K562 (cell line): ENCODE measurements at regions not wholly inside any gene's neighbourhood (a gene's known extent, or its start where the extent isn't known, plus 50 kb on each side); places are given as distances from the start of the nearest gene placed in this dataset.

Experiments
- ATAC-seq: fragments of 200-7000 bp; cut with Tn5 transposase; 3 replicates; pipeline ENCODE4 v1.9.1; 2020; ENCODE audit warnings: moderate library complexity
- BruUV-seq: library from RNA; stranded (reverse); fragments of 400-500 nt; replicated peaks from 2 replicates; lab custom pipeline; 2021; lab: Mats Ljungman, UMichigan
- CTCF ChIA-PET: fragments of 300-600 bp; formaldehyde crosslinking; extraction: SDS; loops from one replicate; lab custom pipeline; 2021; ENCODE audit warnings: low intra/inter-chr PET ratio; lab: Yijun Ruan, JAX
- POLR2A ChIA-PET: fragments of 300-600, 350-650 bp; sonication (Branson Sonifier 250); formaldehyde crosslinking; extraction: SDS; loops from one replicate; lab custom pipeline; 2021; ENCODE audit warnings: antibody characterized with exemption, inconsistent platforms; lab: Yijun Ruan, JAX
- DNase-seq, 4 experiments: peaks; one replicate each; pipeline versions ENCODE4 v3.0.0 to v3.0.0-alpha.2; 2011 to 2018; ENCODE audit warnings: low spot score in 3 of 4, mixed read lengths in 3 of 4; ENCODE audit errors: extremely low read depth in 1 of 4
- FAIRE-seq: peaks from 2 replicates; lab custom pipeline; 2011; peaks lifted over from hg19 to GRCh38; lab: Jason Lieb, UNC
- H2AFZ ChIP-seq: 2 replicates; pipeline ENCODE4 v1.6.0; 2011; ENCODE audit warnings: low read depth, low read length, control low read depth, inconsistent platforms
- H3K27ac ChIP-seq: fragments of 200-600 bp; 3 replicates; pipeline ENCODE4 v1.8.0; 2011; ENCODE audit warnings: low read depth, mild to moderate bottlenecking, control low read depth, inconsistent platforms, low read length, moderate library complexity, mixed read lengths; ENCODE audit errors: extremely low read depth
- H3K27me3 ChIP-seq, 2 experiments: fragments of 300-600 bp in 1 of 2; 2 replicates in 1 of 2; 3 replicates in 1 of 2; pipeline versions ENCODE4 v1.6.0 to v1.8.0; 2011; ENCODE audit warnings: inconsistent platforms in 2 of 2, low read length in 2 of 2, mild to moderate bottlenecking in 1 of 2, mixed read lengths in 1 of 2, moderate library complexity in 1 of 2; ENCODE audit not compliant: control insufficient read depth in 2 of 2, insufficient read depth in 2 of 2
- H3K36me3 ChIP-seq: fragments of 300-600 bp; 3 replicates; pipeline ENCODE4 v1.8.0; 2011; ENCODE audit warnings: mild to moderate bottlenecking, low read length, inconsistent platforms; ENCODE audit not compliant: control insufficient read depth, insufficient read depth
- H3K4me1 ChIP-seq, 2 experiments: fragments of 200-600 bp in 1 of 2; replicated peaks in 1 of 2; 2 replicates in 1 of 2; 3 replicates in 1 of 2; pipeline versions ENCODE4 v1.5.1 to v1.8.0; 2011; ENCODE audit warnings: inconsistent platforms in 2 of 2, low read length in 2 of 2, mild to moderate bottlenecking in 1 of 2, mixed read lengths in 1 of 2, moderate library complexity in 1 of 2; ENCODE audit not compliant: control insufficient read depth in 2 of 2, insufficient read depth in 2 of 2
- H3K4me2 ChIP-seq: 2 replicates; pipeline ENCODE4 v1.6.1; 2011; ENCODE audit warnings: low read length, control low read depth, inconsistent platforms, mixed read lengths; ENCODE audit not compliant: insufficient read depth
- H3K4me3 ChIP-seq: fragments of 200-600 bp; sonication (generic), shearing (Covaris generic); 2 replicates; pipeline ENCODE4 v1.5.1; 2016; ENCODE audit warnings: control low read depth, inconsistent platforms
- H3K79me2 ChIP-seq: fragments of 200-600 bp; 3 replicates; pipeline ENCODE4 v1.8.0; 2011; ENCODE audit warnings: low read length, inconsistent platforms; ENCODE audit not compliant: control insufficient read depth, insufficient read depth
- H3K9ac ChIP-seq, 2 experiments: 2 replicates each; pipeline versions ENCODE4 v1.6.0 to v1.6.1; 2011; ENCODE audit warnings: low read depth in 2 of 2, low read length in 2 of 2, control low read depth in 1 of 2, inconsistent platforms in 1 of 2, mild to moderate bottlenecking in 1 of 2, mixed read lengths in 1 of 2; ENCODE audit not compliant: insufficient read depth in 1 of 2
- H3K9me1 ChIP-seq: one replicate; pipeline ENCODE4 v1.6.0; 2011; ENCODE audit warnings: inconsistent platforms, mild to moderate bottlenecking, low read length, moderate library complexity; ENCODE audit not compliant: control insufficient read depth, insufficient read depth
- H3K9me3 ChIP-seq: replicated peaks from 2 replicates; pipeline ENCODE4 v1.5.1; 2011; ENCODE audit warnings: low read depth, low read length, inconsistent platforms; ENCODE audit not compliant: control insufficient read depth, insufficient read depth
- H4K20me1 ChIP-seq: replicated peaks from 2 replicates; pipeline ENCODE4 v1.6.1; 2011; ENCODE audit warnings: low read length, inconsistent platforms, mixed read lengths; ENCODE audit not compliant: control insufficient read depth, insufficient read depth
- C11orf30 ChIP-seq: fragments of 450-650 bp; IDR thresholded peaks from 2 replicates; pipeline ENCODE4 v1.6.1; 2016; ENCODE audit warnings: low read depth, mild to moderate bottlenecking
- MAFK ChIP-seq: IDR thresholded peaks from 2 replicates; pipeline ENCODE4 v1.6.1; 2011; ENCODE audit warnings: low read length, improper control_type of control experiment
- SP1 ChIP-seq: sonication (generic); formaldehyde crosslinking; IDR thresholded peaks from 2 replicates; pipeline ENCODE4 v1.8.1; 2022; ENCODE audit warnings: mild to moderate bottlenecking, missing genetic modification reagents
- SRSF9 ChIP-seq: fragments of 200-400 bp; formaldehyde crosslinking; IDR thresholded peaks from 2 replicates; pipeline ENCODE4 v1.6.1; 2017; ENCODE audit warnings: low read depth, low read length, borderline replicate concordance
- USF1 ChIP-seq: sonication (generic); formaldehyde crosslinking; IDR thresholded peaks from 2 replicates; pipeline ENCODE4 v1.9.0; 2022; ENCODE audit warnings: mild to moderate bottlenecking, missing genetic modification reagents
- ZNF316 ChIP-seq: fragments of 450-650 bp; IDR thresholded peaks from 2 replicates; pipeline ENCODE4 v1.6.1; 2016
- WGBS: fragments of 100-300 bp; shearing (Covaris generic); methylation state at CpG from one replicate; pipeline ENCODE4 v1.1.6; 2016; ENCODE audit warnings: low coverage, mixed read lengths; ENCODE audit not compliant: insufficient coverage; ENCODE audit errors: missing lambda C conversion rate; 5-methylcytosine and 5-hydroxymethylcytosine counted together
- in situ Hi-C: fragments of 300-500 bp; cut with MboI; formaldehyde crosslinking; loops from 4 replicates; pipeline ENCODE4 v1.15.0; 2018; ENCODE audit warnings: inconsistent platforms, mixed read lengths
- intact Hi-C: fragments of 100-400 bp; cut with micrococcal nuclease; formaldehyde crosslinking; loops from 2 replicates; pipeline ENCODE4 v1.14.2; 2022
- TF ChIP-seq, protein P1 (sequence below): sonication (generic); formaldehyde crosslinking; IDR thresholded peaks from 2 replicates; pipeline ENCODE4 v1.9.0; 2022; ENCODE audit warnings: mild to moderate bottlenecking, missing genetic modification reagents
- TF ChIP-seq, protein P2 (sequence below): fragments of 450-650 bp; IDR thresholded peaks from 2 replicates; pipeline ENCODE4 v1.6.1; 2016; ENCODE audit warnings: mild to moderate bottlenecking

- no peaks in the 10 kb centered on the region for H3K4me1 ChIP-seq
- no TSS peak for BruUV-seq
- ChIA-PET CTCF (no interaction called here), POLR2A (no interaction called here)
- 3% methylated on average over 2 of the region's 2 CpGs for WGBS
- H3K36me3 ChIP-seq = no peaks in the 10 kb centered on the region
- H4K20me1 ChIP-seq = no peaks in the 10 kb centered on the region
- no peak for FAIRE-seq
- H3K9me1 ChIP-seq = no peaks in the 10 kb centered on the region
- no peak overlapping the region for H2AFZ ChIP-seq
- H3K9me3 ChIP-seq = no peaks in the 10 kb centered on the region
- H3K9ac ChIP-seq = no peak overlapping the region
- ATAC-seq = no peak
- no peak for DNase-seq
- TF ChIP-seq C11orf30 (peak; percentile 24; the same call in 1 of the 2 replicates), ZNF316 (peak; percentile 39), USF1 (no peak), SRSF9 (no peak), MAFK (0 out of 2 replicates have a peak, but pooled peaks have one; percentile 6)
- TF ChIP-seq, protein P1, sequence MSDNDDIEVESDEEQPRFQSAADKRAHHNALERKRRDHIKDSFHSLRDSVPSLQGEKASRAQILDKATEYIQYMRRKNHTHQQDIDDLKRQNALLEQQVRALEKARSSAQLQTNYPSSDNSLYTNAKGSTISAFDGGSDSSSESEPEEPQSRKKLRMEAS (CRISPR knock-in tag) = no peak
- in situ Hi-C loops (no loop called here), intact Hi-C loops (no loop called here)
- H3K27ac ChIP-seq = no peak overlapping the region
- H3K79me2 ChIP-seq = no peaks in the 10 kb centered on the region
- H3K27me3 ChIP-seq = no peaks in the 10 kb centered on the region
- no peak overlapping the region for H3K4me2 ChIP-seq
- no peak overlapping the region for H3K4me3 ChIP-seq
Measured at GRCh38 chr4:158077835-158078234, 95.0 kb downstream of the GASK1B start.

GRCh38 chr4:158074851-158075250 lies 98.0 kb downstream of the GASK1B start:
- no peak overlapping the region for H2AFZ ChIP-seq
- TF ChIP-seq, protein P2, sequence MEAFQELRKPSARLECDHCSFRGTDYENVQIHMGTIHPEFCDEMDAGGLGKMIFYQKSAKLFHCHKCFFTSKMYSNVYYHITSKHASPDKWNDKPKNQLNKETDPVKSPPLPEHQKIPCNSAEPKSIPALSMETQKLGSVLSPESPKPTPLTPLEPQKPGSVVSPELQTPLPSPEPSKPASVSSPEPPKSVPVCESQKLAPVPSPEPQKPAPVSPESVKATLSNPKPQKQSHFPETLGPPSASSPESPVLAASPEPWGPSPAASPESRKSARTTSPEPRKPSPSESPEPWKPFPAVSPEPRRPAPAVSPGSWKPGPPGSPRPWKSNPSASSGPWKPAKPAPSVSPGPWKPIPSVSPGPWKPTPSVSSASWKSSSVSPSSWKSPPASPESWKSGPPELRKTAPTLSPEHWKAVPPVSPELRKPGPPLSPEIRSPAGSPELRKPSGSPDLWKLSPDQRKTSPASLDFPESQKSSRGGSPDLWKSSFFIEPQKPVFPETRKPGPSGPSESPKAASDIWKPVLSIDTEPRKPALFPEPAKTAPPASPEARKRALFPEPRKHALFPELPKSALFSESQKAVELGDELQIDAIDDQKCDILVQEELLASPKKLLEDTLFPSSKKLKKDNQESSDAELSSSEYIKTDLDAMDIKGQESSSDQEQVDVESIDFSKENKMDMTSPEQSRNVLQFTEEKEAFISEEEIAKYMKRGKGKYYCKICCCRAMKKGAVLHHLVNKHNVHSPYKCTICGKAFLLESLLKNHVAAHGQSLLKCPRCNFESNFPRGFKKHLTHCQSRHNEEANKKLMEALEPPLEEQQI = no peak
- no peak for TF ChIP-seq SP1
- POLR2A ChIA-PET = no interaction called here
- H3K9me1 ChIP-seq = no peaks in the 10 kb centered on the region
- intact Hi-C loops = no loop called here
- no peak overlapping the region for H3K9ac ChIP-seq
- H3K79me2 ChIP-seq = no peaks in the 10 kb centered on the region
- H3K9me3 ChIP-seq = 0 out of 2 replicates have a peak, but pooled peaks cover 1% of the 10 kb centered on the region
- DNase-seq = no peak
- in situ Hi-C loops = no loop called here
- no peak overlapping the region for H3K4me3 ChIP-seq
- BruUV-seq = no TSS peak
- no peaks in the 10 kb centered on the region for H3K4me1 ChIP-seq
- CTCF ChIA-PET = no interaction called here
- H3K4me2 ChIP-seq = no peak overlapping the region
- H3K36me3 ChIP-seq = no peaks in the 10 kb centered on the region
- no peak for ATAC-seq
- no peaks in the 10 kb centered on the region for H4K20me1 ChIP-seq
- H3K27ac ChIP-seq = no peak overlapping the region
- 1% methylated on average over 5 of the region's 5 CpGs for WGBS
- H3K27me3 ChIP-seq = no peaks in the 10 kb centered on the region
- no peak for FAIRE-seq
